GM12878 (cell line): ENCODE measurements at regions not wholly inside any gene's neighbourhood (a gene's known extent, or its start where the extent isn't known, plus 50 kb on each side); places are given as distances from the start of the nearest gene placed in this dataset.

Source experiments
- ATAC-seq: fragments of 200-7000 bp; cut with Tn5 transposase; 3 replicates; pipeline ENCODE4 v1.9.1; 2020; ENCODE audit warnings: mild to moderate bottlenecking, moderate library complexity
- BruUV-seq: library from RNA; stranded (reverse); fragments of 400-500 nt; replicated peaks from 2 replicates; lab custom pipeline; 2021; lab: Mats Ljungman, UMichigan
- CTCF ChIA-PET: fragments of 300-600 bp; sonication (Branson Sonifier 250); formaldehyde crosslinking; extraction: SDS; loops from one replicate; lab custom pipeline; 2021; ENCODE audit warnings: inconsistent platforms; lab: Yijun Ruan, JAX
- POLR2A ChIA-PET: fragments of 350-600 bp; formaldehyde crosslinking; extraction: SDS; loops from one replicate; lab custom pipeline; 2021; ENCODE audit warnings: inconsistent platforms; lab: Charles Lee
- RAD21 ChIA-PET: fragments of 300-600 bp; sonication (Branson Sonifier 250); formaldehyde crosslinking; loops from one replicate; lab custom pipeline; 2023; ENCODE audit warnings: antibody characterized with exemption; ENCODE audit not compliant: unreplicated experiment; lab: Charles Lee
- SMC1A ChIA-PET: fragments of 300-600 bp; sonication (Branson Sonifier 250); formaldehyde crosslinking; loops from one replicate; lab custom pipeline; 2023; ENCODE audit not compliant: unreplicated experiment, uncharacterized antibody; lab: Charles Lee
- DNase-seq: peaks from one replicate; pipeline ENCODE4 v3.0.0-alpha.2; 2011; ENCODE audit warnings: low read depth, low spot score
- FAIRE-seq: peaks from 3 replicates; lab custom pipeline; 2011; peaks lifted over from hg19 to GRCh38; lab: Jason Lieb, UNC
- H2AFZ ChIP-seq: 2 replicates; pipeline ENCODE4 v1.6.0; 2011; ENCODE audit warnings: low read depth, low read length, control low read depth; ENCODE audit not compliant: control insufficient read depth
- H3K27ac ChIP-seq: 2 replicates; pipeline ENCODE4 v1.5.1; 2011; ENCODE audit warnings: control low read depth; ENCODE audit not compliant: control insufficient read depth, insufficient read depth
- H3K27me3 ChIP-seq, 2 experiments: replicated peaks in 1 of 2; 2 replicates each; pipeline versions ENCODE4 v1.6.0 to v1.6.1; 2011; ENCODE audit warnings: low read length in 1 of 2; ENCODE audit not compliant: control insufficient read depth in 2 of 2, insufficient read depth in 2 of 2
- H3K36me3 ChIP-seq, 2 experiments: 2 replicates each; pipeline ENCODE4 v1.5.1; 2011; ENCODE audit warnings: low read length in 1 of 2; ENCODE audit not compliant: control insufficient read depth in 2 of 2, insufficient read depth in 2 of 2
- H3K4me1 ChIP-seq: 2 replicates; pipeline ENCODE4 v1.6.1; 2011; ENCODE audit warnings: mild to moderate bottlenecking, low read length, moderate library complexity, mixed read lengths; ENCODE audit not compliant: control insufficient read depth, insufficient read depth
- H3K4me2 ChIP-seq: 2 replicates; pipeline ENCODE4 v1.6.0; 2011; ENCODE audit warnings: control low read depth; ENCODE audit not compliant: control insufficient read depth, insufficient read depth
- H3K4me3 ChIP-seq: fragments of 200-600 bp; sonication (generic); 2 replicates; pipeline ENCODE4 v1.5.1; 2016
- H3K79me2 ChIP-seq: 2 replicates; pipeline ENCODE4 v1.6.0; 2011; ENCODE audit warnings: low read length; ENCODE audit not compliant: control insufficient read depth, insufficient read depth
- H3K9ac ChIP-seq: 2 replicates; pipeline ENCODE4 v1.8.0; 2011; ENCODE audit warnings: low read length, control low read depth, mixed read lengths; ENCODE audit not compliant: control insufficient read depth, insufficient read depth
- H3K9me3 ChIP-seq: replicated peaks from 3 replicates; pipeline ENCODE4 v1.5.1; 2011; ENCODE audit warnings: mild to moderate bottlenecking, low read length; ENCODE audit not compliant: control insufficient read depth, insufficient read depth
- H4K20me1 ChIP-seq: 2 replicates; pipeline ENCODE4 v1.6.0; 2011; ENCODE audit not compliant: control insufficient read depth, insufficient read depth
- BCL11A ChIP-seq: IDR thresholded peaks from 2 replicates; pipeline ENCODE4 v1.6.1; 2011; ENCODE audit warnings: low read depth, low read length
- CEBPB ChIP-seq, 2 experiments: fragments of 150-350 bp in 1 of 2; IDR thresholded peaks; 2 replicates each; pipeline ENCODE4 v1.6.1; 2012 to 2014; ENCODE audit warnings: low read depth in 2 of 2, low read length in 2 of 2, borderline replicate concordance in 1 of 2, inconsistent platforms in 1 of 2
- MEF2A ChIP-seq: IDR thresholded peaks from 2 replicates; pipeline ENCODE4 v1.6.1; 2011; ENCODE audit warnings: low read depth, mild to moderate bottlenecking, low read length, moderate library complexity; ENCODE audit not compliant: insufficient read depth
- MEF2B ChIP-seq: fragments of 450-650 bp; IDR thresholded peaks from 2 replicates; pipeline ENCODE4 v1.6.1; 2018; ENCODE audit warnings: mild to moderate bottlenecking, moderate library complexity; ENCODE audit not compliant: partially characterized antibody, poor library complexity, severe bottlenecking
- MTA2 ChIP-seq: fragments of 450-650 bp; IDR thresholded peaks from 2 replicates; pipeline ENCODE4 v1.6.1; 2016; ENCODE audit warnings: low read depth, mild to moderate bottlenecking, moderate library complexity
- NFYA ChIP-seq: IDR thresholded peaks from 2 replicates; pipeline ENCODE4 v1.6.1; 2011; ENCODE audit warnings: low read depth, mild to moderate bottlenecking, low read length, improper control_type of control experiment, borderline replicate concordance
- PKNOX1 ChIP-seq: fragments of 450-650 bp; IDR thresholded peaks from 2 replicates; pipeline ENCODE4 v1.6.1; 2016; ENCODE audit warnings: mild to moderate bottlenecking
- RELA ChIP-seq: fragments of 450-650 bp; IDR thresholded peaks from 2 replicates; pipeline ENCODE4 v1.8.0; 2014; ENCODE audit warnings: borderline replicate concordance; ENCODE audit not compliant: partially characterized antibody
- RUNX3 ChIP-seq: IDR thresholded peaks from 2 replicates; pipeline ENCODE4 v1.6.1; 2012; ENCODE audit warnings: low read length, inconsistent platforms
- SPI1 ChIP-seq: IDR thresholded peaks from 2 replicates; pipeline ENCODE4 v1.6.1; 2011; ENCODE audit warnings: low read depth, mild to moderate bottlenecking, low read length, moderate library complexity, borderline replicate concordance; ENCODE audit not compliant: insufficient read depth
- SREBF1 ChIP-seq: IDR thresholded peaks from 2 replicates; pipeline ENCODE4 v1.6.1; 2012; ENCODE audit warnings: mild to moderate bottlenecking, low read length
- TCF12 ChIP-seq: IDR thresholded peaks from 2 replicates; pipeline ENCODE4 v1.6.1; 2011; ENCODE audit warnings: low read depth, mild to moderate bottlenecking, low read length
- ZNF687 ChIP-seq: fragments of 450-650 bp; IDR thresholded peaks from 2 replicates; pipeline ENCODE4 v1.6.1; 2017; ENCODE audit warnings: mild to moderate bottlenecking, moderate library complexity
- WGBS: methylation state at CpG from one replicate; pipeline ENCODE4 v1.1.6; 2016; ENCODE audit warnings: low lambda C conversion rate; ENCODE audit not compliant: insufficient replicate concordance, insufficient coverage; ENCODE audit errors: missing lambda C conversion rate; 5-methylcytosine and 5-hydroxymethylcytosine counted together
- in situ Hi-C: fragments of 300-500 bp; cut with MboI; formaldehyde crosslinking; loops from 9 replicates; pipeline ENCODE4 v1.14.3; 2018; ENCODE audit warnings: mixed read lengths
- intact Hi-C: fragments of 100-400 bp; cut with micrococcal nuclease; formaldehyde crosslinking; loops from one replicate; pipeline ENCODE4 v1.14.2; 2022; ENCODE audit not compliant: unreplicated experiment
- TF ChIP-seq, protein P1 (sequence below): fragments of 450-650 bp; IDR thresholded peaks from 2 replicates; pipeline ENCODE4 v1.6.1; 2017; ENCODE audit warnings: low read depth, mild to moderate bottlenecking, moderate library complexity
- TF ChIP-seq, protein P2 (sequence below): fragments of 450-650 bp; conservative IDR thresholded peaks from 2 replicates; pipeline ENCODE4 v1.6.1; 2017; ENCODE audit warnings: mild to moderate bottlenecking, moderate library complexity

DNA sequence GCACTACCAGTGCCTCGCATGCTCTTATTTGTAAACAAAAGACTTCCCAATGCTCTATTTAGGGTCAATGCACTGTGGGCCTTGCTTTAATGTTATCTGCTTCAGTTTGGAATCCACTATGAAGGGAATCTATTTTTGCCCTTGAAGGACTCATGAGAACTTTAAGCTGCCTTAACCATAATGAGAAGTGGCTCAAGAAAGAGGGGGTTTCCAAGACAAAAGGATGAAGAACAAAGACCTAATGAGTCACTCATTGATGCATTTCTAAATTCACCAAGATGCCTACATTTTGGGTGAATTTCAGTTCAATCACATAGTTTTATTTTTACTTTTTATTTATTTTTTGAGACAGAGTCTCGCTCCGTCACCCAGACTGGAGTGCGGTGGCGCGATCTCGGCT lies 228.2 kb downstream of the LY86 start:
- ChIA-PET POLR2A (interaction anchor here (0.6 to 1.0 kb wide), 4 partner anchors 10 to 61 kb away, joined by 3 to 4 read pairs (median 3); no protein-coding TSS in a partner anchor), CTCF (interaction anchor here (1.2 to 1.3 kb wide), 2 partner anchors 11 to 28 kb away, joined by 3 read pairs; no protein-coding TSS in a partner anchor), SMC1A (interaction anchor here (0.9 to 2.8 kb wide), 7 partner anchors 9 to 271 kb away, joined by 3 to 13 read pairs (median 4); no protein-coding TSS in a partner anchor), RAD21 (interaction anchor here (1.0 to 2.1 kb wide), 3 partner anchors 12 to 83 kb away, joined by 3 to 13 read pairs (median 3); no protein-coding TSS in a partner anchor)
- peak; percentile 73 for ATAC-seq
- no peak overlapping the region for H3K4me3 ChIP-seq
- intact Hi-C loops: loop anchor here (2.0 to 5.0 kb wide), 3 partner anchors 18 to 101 kb away; no protein-coding TSS in a partner anchor
- FAIRE-seq: no peak
- H3K79me2 ChIP-seq: no peaks in the 10 kb centered on the region
- no peaks in the 10 kb centered on the region for H3K27me3 ChIP-seq
- peaks cover 21% of the 10 kb centered on the region for H3K4me1 ChIP-seq
- no peak overlapping the region for H3K9ac ChIP-seq
- H3K27ac ChIP-seq: peak overlapping the region; percentile 62
- no peak for DNase-seq
- H3K9me3 ChIP-seq: no peaks in the 10 kb centered on the region
- 76% methylated on average over 7 of the region's 7 CpGs for WGBS
- H4K20me1 ChIP-seq: no peaks in the 10 kb centered on the region
- no TSS peak for BruUV-seq
- in situ Hi-C loops: no loop called here
- H2AFZ ChIP-seq: no peak overlapping the region
- no peaks in the 10 kb centered on the region for H3K36me3 ChIP-seq
- H3K4me2 ChIP-seq: no peak overlapping the region
- TF ChIP-seq ZNF687 (0 out of 2 replicates have a peak, but pooled peaks have one; percentile 10), MTA2 (peak; percentile 60), PKNOX1 (peak; percentile 33; the same call in 1 of the 2 replicates), CEBPB (IDR thresholded peaks at IDR 0.05; ENCODE audit: borderline replicate concordance in 1 of 2, low read depth in 2 of 2, low read length in 2 of 2) (no peak), SPI1 (peak; percentile 43; the same call in 1 of the 2 replicates), SREBF1 (no peak), TCF12 (0 out of 2 replicates have a peak, but pooled peaks have one; percentile 6), MEF2B (peak; percentile 24), NFYA (no peak), RELA (peak; percentile 37), MEF2A (0 out of 2 replicates have a peak, but pooled peaks have one; percentile 38), RUNX3 (peak; percentile 35; the same call in 1 of the 2 replicates), BCL11A (peak; percentile 52)
- TF ChIP-seq, protein P1, sequence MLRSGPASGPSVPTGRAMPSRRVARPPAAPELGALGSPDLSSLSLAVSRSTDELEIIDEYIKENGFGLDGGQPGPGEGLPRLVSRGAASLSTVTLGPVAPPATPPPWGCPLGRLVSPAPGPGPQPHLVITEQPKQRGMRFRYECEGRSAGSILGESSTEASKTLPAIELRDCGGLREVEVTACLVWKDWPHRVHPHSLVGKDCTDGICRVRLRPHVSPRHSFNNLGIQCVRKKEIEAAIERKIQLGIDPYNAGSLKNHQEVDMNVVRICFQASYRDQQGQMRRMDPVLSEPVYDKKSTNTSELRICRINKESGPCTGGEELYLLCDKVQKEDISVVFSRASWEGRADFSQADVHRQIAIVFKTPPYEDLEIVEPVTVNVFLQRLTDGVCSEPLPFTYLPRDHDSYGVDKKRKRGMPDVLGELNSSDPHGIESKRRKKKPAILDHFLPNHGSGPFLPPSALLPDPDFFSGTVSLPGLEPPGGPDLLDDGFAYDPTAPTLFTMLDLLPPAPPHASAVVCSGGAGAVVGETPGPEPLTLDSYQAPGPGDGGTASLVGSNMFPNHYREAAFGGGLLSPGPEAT: peak; percentile 81
- TF ChIP-seq, protein P2, sequence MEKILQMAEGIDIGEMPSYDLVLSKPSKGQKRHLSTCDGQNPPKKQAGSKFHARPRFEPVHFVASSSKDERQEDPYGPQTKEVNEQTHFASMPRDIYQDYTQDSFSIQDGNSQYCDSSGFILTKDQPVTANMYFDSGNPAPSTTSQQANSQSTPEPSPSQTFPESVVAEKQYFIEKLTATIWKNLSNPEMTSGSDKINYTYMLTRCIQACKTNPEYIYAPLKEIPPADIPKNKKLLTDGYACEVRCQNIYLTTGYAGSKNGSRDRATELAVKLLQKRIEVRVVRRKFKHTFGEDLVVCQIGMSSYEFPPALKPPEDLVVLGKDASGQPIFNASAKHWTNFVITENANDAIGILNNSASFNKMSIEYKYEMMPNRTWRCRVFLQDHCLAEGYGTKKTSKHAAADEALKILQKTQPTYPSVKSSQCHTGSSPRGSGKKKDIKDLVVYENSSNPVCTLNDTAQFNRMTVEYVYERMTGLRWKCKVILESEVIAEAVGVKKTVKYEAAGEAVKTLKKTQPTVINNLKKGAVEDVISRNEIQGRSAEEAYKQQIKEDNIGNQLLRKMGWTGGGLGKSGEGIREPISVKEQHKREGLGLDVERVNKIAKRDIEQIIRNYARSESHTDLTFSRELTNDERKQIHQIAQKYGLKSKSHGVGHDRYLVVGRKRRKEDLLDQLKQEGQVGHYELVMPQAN: no peak
